H1 (cell line): ENCODE measurements at regions not wholly inside any gene's neighbourhood (a gene's known extent, or its start where the extent isn't known, plus 50 kb on each side); places are given as distances from the start of the nearest gene placed in this dataset.

Experiments
- CEBPB ChIP-seq: IDR thresholded peaks from 2 replicates; pipeline ENCODE4 v1.6.1; 2012; ENCODE audit warnings: low read depth, low read length
- NANOG ChIP-seq: IDR thresholded peaks from 2 replicates; pipeline ENCODE4 v1.6.1; 2011; ENCODE audit warnings: low read length, low read depth, mild to moderate bottlenecking, inconsistent platforms; ENCODE audit not compliant: insufficient read depth, poor library complexity, severe bottlenecking
- SIX5 ChIP-seq: IDR thresholded peaks from 2 replicates; pipeline ENCODE4 v1.6.1; 2011; ENCODE audit warnings: mild to moderate bottlenecking, low read depth, low read length
- TF ChIP-seq, protein P1 (sequence below): IDR thresholded peaks from 2 replicates; pipeline ENCODE4 v1.6.1; 2012; ENCODE audit warnings: inconsistent platforms

DNA sequence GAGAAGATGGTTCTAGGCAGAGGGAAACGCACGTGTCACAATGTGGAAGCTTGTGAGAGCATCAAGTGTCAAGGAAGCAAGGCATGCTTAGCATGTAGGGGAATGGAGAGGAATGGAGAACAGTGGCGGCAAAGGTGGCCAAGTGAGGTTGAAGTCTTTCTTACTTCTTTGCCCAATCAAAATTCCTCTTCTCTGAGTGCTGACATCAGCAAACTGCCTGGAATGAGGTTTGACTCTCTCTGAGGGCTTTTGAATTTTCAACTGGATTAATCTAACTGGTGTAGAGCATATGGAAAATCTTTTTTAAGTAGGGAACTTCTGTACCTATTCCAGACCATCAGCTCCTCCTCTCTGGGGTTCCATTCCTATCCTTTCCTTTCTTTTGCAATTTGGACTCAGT lies 61.9 kb upstream of the BNC1 start (continued):
- no peak for TF ChIP-seq SIX5
- TF ChIP-seq, protein P1, sequence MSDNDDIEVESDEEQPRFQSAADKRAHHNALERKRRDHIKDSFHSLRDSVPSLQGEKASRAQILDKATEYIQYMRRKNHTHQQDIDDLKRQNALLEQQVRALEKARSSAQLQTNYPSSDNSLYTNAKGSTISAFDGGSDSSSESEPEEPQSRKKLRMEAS: no peak
- TF ChIP-seq CEBPB: no peak
- no peak for TF ChIP-seq NANOG
